Naive thymus-derived CD8-positive, alpha-beta T cell (primary cell): ENCODE measurements at regions not wholly inside any gene's neighbourhood (a gene's known extent, or its start where the extent isn't known, plus 50 kb on each side); places are given as distances from the start of the nearest gene placed in this dataset.

Source experiments
- ATAC-seq, 2 donors: fragments of 150-1000 bp; cut with Tn5 transposase in 1 of 2; sonication (Bioruptor Pico), chemical (Tn5 transposase) in 1 of 2; 1 replicate in 1 of 2; 2 replicates in 1 of 2; pipeline ENCODE4 v1.10.0; 2021; ENCODE audit warnings: mild to moderate bottlenecking in 2 of 2, moderate library complexity in 2 of 2
- POLR2A ChIA-PET: fragments of 350-600 bp; sonication (Branson Sonifier 250); formaldehyde crosslinking; loops from one replicate; lab custom pipeline; 2021; ENCODE audit warnings: antibody characterized with exemption; lab: Charles Lee
- DNase-seq, 10 donors: peaks; one replicate each; pipeline versions ENCODE4 v3.0.0 to v3.0.0-alpha.2; 2020 to 2022
- H3K27ac Mint-ChIP-seq, 10 donors: one replicate each; pipeline ENCODE4 v1.8.0; 2020 to 2022; ENCODE audit warnings: mild to moderate bottlenecking in 10 of 10, mixed read lengths in 10 of 10, moderate library complexity in 4 of 10, inconsistent platforms in 1 of 10
- H3K27me3 Mint-ChIP-seq, 5 donors: one replicate each; pipeline ENCODE4 v1.8.0; 2021 to 2022; ENCODE audit warnings: mixed read lengths in 5 of 5
- H3K36me3 Mint-ChIP-seq, 3 donors: one replicate each; pipeline ENCODE4 v1.8.0; 2020 to 2022; ENCODE audit warnings: mixed read lengths in 3 of 3, mild to moderate bottlenecking in 2 of 3, inconsistent platforms in 1 of 3
- H3K4me1 Mint-ChIP-seq, 4 donors: one replicate each; pipeline ENCODE4 v1.8.0; 2021 to 2022; ENCODE audit warnings: mixed read lengths in 4 of 4
- H3K4me3 Mint-ChIP-seq, 10 donors: one replicate each; pipeline ENCODE4 v1.8.0; 2020 to 2022; ENCODE audit warnings: mild to moderate bottlenecking in 10 of 10, mixed read lengths in 10 of 10, moderate library complexity in 6 of 10, inconsistent platforms in 1 of 10
- H3K9me3 Mint-ChIP-seq, 9 donors: one replicate each; pipeline ENCODE4 v1.8.0; 2020 to 2022; ENCODE audit warnings: mixed read lengths in 9 of 9, mild to moderate bottlenecking in 3 of 9, inconsistent platforms in 1 of 9, moderate library complexity in 1 of 9

- no peaks in the 10 kb centered on the region for H3K36me3 Mint-ChIP-seq
- DNase-seq (no peak), ATAC-seq (no peak)
- H3K4me3 Mint-ChIP-seq: no peak overlapping the region
- H3K27me3 Mint-ChIP-seq: no peaks in the 10 kb centered on the region
- no peak overlapping the region for H3K27ac Mint-ChIP-seq
- peaks cover 0 to 24% (median 9%) of the 10 kb centered on the region in 9 donors for H3K9me3 Mint-ChIP-seq
- POLR2A ChIA-PET: interaction anchor here (0.8 kb wide), 1 partner anchor 34 kb away, joined by 3 read pairs; no protein-coding TSS in a partner anchor
- no peaks in the 10 kb centered on the region for H3K4me1 Mint-ChIP-seq
Measured at GRCh38 chr10:107215681-107216080, 51.2 kb upstream of the SORCS1 start.
